SU-DHL-6 (cell line): ENCODE measurements at regions not wholly inside any gene's neighbourhood (a gene's known extent, or its start where the extent isn't known, plus 50 kb on each side); places are given as distances from the start of the nearest gene placed in this dataset.
"Not testable (repeated sequence)": the region's sequence is repeated elsewhere in the genome, so short reads cannot be mapped to it uniquely, and the experiment has no call there.

Source experiments
- CTCF ChIP-seq: fragments of 200-600 bp; sonication (generic); IDR thresholded peaks from one replicate; pipeline ENCODE4 v1.5.1; 2017; ENCODE audit warnings: antibody characterized with exemption, mild to moderate bottlenecking, low read length, moderate library complexity; ENCODE audit not compliant: insufficient read depth, poor library complexity, severe bottlenecking
- EZH2phosphoT487 ChIP-seq: fragments of 200-600 bp; sonication (generic), shearing (Covaris generic); conservative IDR thresholded peaks from 2 replicates; pipeline ENCODE4 v1.6.1; 2018; ENCODE audit warnings: mild to moderate bottlenecking, antibody characterized with exemption, low read length, moderate library complexity, mixed read lengths

DNA sequence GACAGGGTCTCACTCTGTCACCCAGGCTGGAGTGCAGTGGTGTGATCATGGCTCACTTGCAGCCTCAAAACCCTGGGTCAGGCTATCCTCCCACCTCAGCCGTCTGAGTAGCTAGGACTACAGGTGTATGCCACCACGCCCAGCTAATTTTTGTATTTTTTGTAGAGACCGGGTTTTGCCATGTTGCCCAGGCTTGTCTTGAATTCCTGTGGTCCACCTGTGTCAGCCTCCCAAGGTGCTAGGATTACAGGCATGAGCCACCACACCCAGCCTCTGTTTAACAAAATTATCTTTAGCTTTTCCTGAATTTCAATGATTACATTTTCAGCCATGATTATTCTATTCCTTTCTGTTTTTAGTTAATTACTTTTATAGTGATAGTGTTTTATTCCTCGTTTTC lies 255.1 kb upstream of the MGAT5 start:
- not testable (repeated sequence) for TF ChIP-seq CTCF, EZH2phosphoT487
